Caco-2 (cell line): ENCODE measurements at regions not wholly inside any gene's neighbourhood (a gene's known extent, or its start where the extent isn't known, plus 50 kb on each side); places are given as distances from the start of the nearest gene placed in this dataset.
A peak's percentile ranks its signal among the peaks of the same experiment; 100 is the strongest.

Source experiments
- BruUV-seq: library from RNA; stranded (reverse); fragments of 400-500 nt; replicated peaks from 2 replicates; lab custom pipeline; 2021; lab: Mats Ljungman, UMichigan
- CTCF ChIA-PET: fragments of 300-600 bp; sonication (Branson Sonifier 250); formaldehyde crosslinking; loops from one replicate; lab custom pipeline; 2022; ENCODE audit warnings: antibody characterized with exemption; lab: Charles Lee
- POLR2A ChIA-PET: fragments of 300-600 bp; sonication (Branson Sonifier 250); formaldehyde crosslinking; loops from one replicate; lab custom pipeline; 2022; ENCODE audit warnings: antibody characterized with exemption; lab: Charles Lee
- DNase-seq, 2 experiments: peaks; one replicate each; pipeline versions ENCODE4 v3.0.0 to v3.0.0-alpha.2; 2020 to 2022
- H3K27me3 ChIP-seq: replicated peaks from 2 replicates; pipeline ENCODE4 v1.6.0; 2011; ENCODE audit warnings: low read length; ENCODE audit not compliant: control insufficient read depth, insufficient read depth
- H3K36me3 ChIP-seq: 2 replicates; pipeline ENCODE4 v1.5.1; 2011; ENCODE audit warnings: low read length; ENCODE audit not compliant: control insufficient read depth, insufficient read depth
- H3K4me1 ChIP-seq: fragments of 250-450 bp; sonication (Bioruptor Pico); 2 replicates; pipeline ENCODE4 v1.5.1; 2020; ENCODE audit warnings: mild to moderate bottlenecking
- H3K4me3 ChIP-seq: 2 replicates; pipeline ENCODE4 v1.5.1; 2011; ENCODE audit warnings: low read depth, mild to moderate bottlenecking, control low read depth, low read length
- H3K9me3 ChIP-seq: fragments of 250-450 bp; sonication (Bioruptor Pico); 2 replicates; pipeline ENCODE4 v1.5.1; 2020; ENCODE audit warnings: mild to moderate bottlenecking, moderate library complexity
- H3K27ac Mint-ChIP-seq: one replicate; pipeline ENCODE4 v1.8.0; 2022; ENCODE audit warnings: mixed read lengths; ENCODE audit not compliant: unreplicated experiment
- H3K27me3 Mint-ChIP-seq: one replicate; pipeline ENCODE4 v1.8.0; 2022; ENCODE audit warnings: mixed read lengths; ENCODE audit not compliant: insufficient read depth, unreplicated experiment
- H3K36me3 Mint-ChIP-seq: one replicate; pipeline ENCODE4 v1.8.0; 2022; ENCODE audit warnings: mild to moderate bottlenecking, mixed read lengths; ENCODE audit not compliant: insufficient read depth, unreplicated experiment
- H3K4me1 Mint-ChIP-seq: one replicate; pipeline ENCODE4 v1.8.0; 2022; ENCODE audit warnings: low read depth, mixed read lengths; ENCODE audit not compliant: unreplicated experiment
- H3K4me3 Mint-ChIP-seq: one replicate; pipeline ENCODE4 v1.8.0; 2022; ENCODE audit warnings: mild to moderate bottlenecking, moderate library complexity, mixed read lengths; ENCODE audit not compliant: unreplicated experiment
- H3K9me3 Mint-ChIP-seq: one replicate; pipeline ENCODE4 v1.8.0; 2022; ENCODE audit warnings: mixed read lengths; ENCODE audit not compliant: unreplicated experiment
- intact Hi-C: fragments of 100-400 bp; cut with micrococcal nuclease; formaldehyde crosslinking; loops from one replicate; pipeline ENCODE4 v1.10.0; 2022; ENCODE audit not compliant: unreplicated experiment
- TF ChIP-seq, protein P1 (sequence below), 2 experiments: fragments of 200-600 bp in 1 of 2; IDR thresholded peaks; 1 replicate in 1 of 2; 2 replicates in 1 of 2; pipeline versions ENCODE4 v1.5.1 to v1.8.0; 2011 to 2022; ENCODE audit warnings: antibody characterized with exemption in 1 of 2, control low read depth in 1 of 2, inconsistent platforms in 1 of 2, low read depth in 1 of 2, low read length in 1 of 2, mild to moderate bottlenecking in 1 of 2, moderate library complexity in 1 of 2; ENCODE audit not compliant: insufficient read depth in 1 of 2, severe bottlenecking in 1 of 2, unreplicated experiment in 1 of 2

DNA sequence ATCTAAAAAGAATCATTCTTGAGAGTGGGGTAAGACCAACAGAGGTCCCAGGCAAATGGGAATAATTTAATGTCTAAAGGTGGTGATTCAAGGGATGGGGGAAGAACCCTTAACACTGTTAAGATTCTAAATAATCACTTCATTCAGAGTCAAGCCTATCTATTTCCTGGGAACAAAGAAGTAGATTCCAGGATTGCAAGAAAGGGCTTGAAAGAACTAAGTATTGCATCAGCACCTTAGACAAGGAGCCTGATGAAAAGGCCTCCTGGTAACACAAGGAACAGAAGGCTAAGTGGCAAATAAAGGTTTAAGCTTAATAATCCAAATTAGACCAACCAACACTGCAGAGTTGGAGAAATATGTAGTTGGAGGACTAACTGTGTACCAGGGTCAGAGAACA is 620.7 kb upstream of the BTBD3 start:
- H3K9me3 ChIP-seq = no peaks in the 10 kb centered on the region
- H3K36me3 ChIP-seq = no peaks in the 10 kb centered on the region
- Mint-ChIP-seq H3K4me3 (no peak overlapping the region), H3K4me1 (no peaks in the 10 kb centered on the region), H3K36me3 (no peaks in the 10 kb centered on the region), H3K27ac (no peak overlapping the region), H3K9me3 (peaks cover 9% of the 10 kb centered on the region), H3K27me3 (no peaks in the 10 kb centered on the region)
- H3K4me1 ChIP-seq = no peaks in the 10 kb centered on the region
- H3K4me3 ChIP-seq = no peak overlapping the region
- TF ChIP-seq, protein P1, sequence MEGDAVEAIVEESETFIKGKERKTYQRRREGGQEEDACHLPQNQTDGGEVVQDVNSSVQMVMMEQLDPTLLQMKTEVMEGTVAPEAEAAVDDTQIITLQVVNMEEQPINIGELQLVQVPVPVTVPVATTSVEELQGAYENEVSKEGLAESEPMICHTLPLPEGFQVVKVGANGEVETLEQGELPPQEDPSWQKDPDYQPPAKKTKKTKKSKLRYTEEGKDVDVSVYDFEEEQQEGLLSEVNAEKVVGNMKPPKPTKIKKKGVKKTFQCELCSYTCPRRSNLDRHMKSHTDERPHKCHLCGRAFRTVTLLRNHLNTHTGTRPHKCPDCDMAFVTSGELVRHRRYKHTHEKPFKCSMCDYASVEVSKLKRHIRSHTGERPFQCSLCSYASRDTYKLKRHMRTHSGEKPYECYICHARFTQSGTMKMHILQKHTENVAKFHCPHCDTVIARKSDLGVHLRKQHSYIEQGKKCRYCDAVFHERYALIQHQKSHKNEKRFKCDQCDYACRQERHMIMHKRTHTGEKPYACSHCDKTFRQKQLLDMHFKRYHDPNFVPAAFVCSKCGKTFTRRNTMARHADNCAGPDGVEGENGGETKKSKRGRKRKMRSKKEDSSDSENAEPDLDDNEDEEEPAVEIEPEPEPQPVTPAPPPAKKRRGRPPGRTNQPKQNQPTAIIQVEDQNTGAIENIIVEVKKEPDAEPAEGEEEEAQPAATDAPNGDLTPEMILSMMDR (IDR thresholded peaks at IDR 0.05; ENCODE audit: insufficient read depth in 1 of 2, low read depth in 1 of 2, low read length in 1 of 2, severe bottlenecking in 1 of 2, unreplicated experiment in 1 of 2) = no peak
- DNase-seq = no peak
- CTCF ChIA-PET = no interaction called here
- no TSS peak for BruUV-seq
- intact Hi-C loops = no loop called here
- H3K27me3 ChIP-seq = no peaks in the 10 kb centered on the region
- POLR2A ChIA-PET = no interaction called here

DNA sequence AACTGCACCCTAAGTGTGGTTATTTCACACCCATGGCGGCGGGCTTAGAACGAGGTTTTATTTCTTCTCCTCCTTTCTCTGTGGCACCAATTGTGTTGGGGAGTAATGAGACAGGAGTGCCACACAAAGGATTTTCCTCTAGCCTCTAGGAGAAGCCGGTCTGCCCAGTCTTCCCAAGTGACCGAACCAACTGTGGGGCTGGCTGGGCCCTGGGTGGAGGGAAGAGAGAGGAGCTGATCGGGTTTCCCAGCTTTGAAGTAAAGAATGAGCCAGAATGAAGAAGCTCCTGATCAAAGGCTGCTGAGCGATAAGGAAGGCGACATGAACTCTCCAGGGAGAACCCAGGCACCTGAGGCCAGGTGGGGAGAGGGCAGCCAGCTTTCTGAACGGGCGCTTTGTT is 616.0 kb upstream of the BTBD3 start:
- Histone ChIP-seq H3K9me3 (no peaks in the 10 kb centered on the region), H3K4me3 (no peak overlapping the region), H3K27me3 (no peaks in the 10 kb centered on the region), H3K36me3 (no peaks in the 10 kb centered on the region), H3K4me1 (no peaks in the 10 kb centered on the region)
- BruUV-seq = no TSS peak
- DNase-seq = peak in 1 of 2 experiments; percentile 44
- no peaks in the 10 kb centered on the region for H3K4me1 Mint-ChIP-seq
- TF ChIP-seq, protein P1 (IDR thresholded peaks at IDR 0.05; ENCODE audit: insufficient read depth in 1 of 2, low read depth in 1 of 2, low read length in 1 of 2, severe bottlenecking in 1 of 2, unreplicated experiment in 1 of 2) = no peak
- H3K36me3 Mint-ChIP-seq = no peaks in the 10 kb centered on the region
- POLR2A ChIA-PET = no interaction called here
- CTCF ChIA-PET = no interaction called here
- no peaks in the 10 kb centered on the region for H3K27me3 Mint-ChIP-seq
- intact Hi-C loops = no loop called here
- H3K27ac Mint-ChIP-seq = no peak overlapping the region
- no peak overlapping the region for H3K4me3 Mint-ChIP-seq
- H3K9me3 Mint-ChIP-seq = no peaks in the 10 kb centered on the region

DNA sequence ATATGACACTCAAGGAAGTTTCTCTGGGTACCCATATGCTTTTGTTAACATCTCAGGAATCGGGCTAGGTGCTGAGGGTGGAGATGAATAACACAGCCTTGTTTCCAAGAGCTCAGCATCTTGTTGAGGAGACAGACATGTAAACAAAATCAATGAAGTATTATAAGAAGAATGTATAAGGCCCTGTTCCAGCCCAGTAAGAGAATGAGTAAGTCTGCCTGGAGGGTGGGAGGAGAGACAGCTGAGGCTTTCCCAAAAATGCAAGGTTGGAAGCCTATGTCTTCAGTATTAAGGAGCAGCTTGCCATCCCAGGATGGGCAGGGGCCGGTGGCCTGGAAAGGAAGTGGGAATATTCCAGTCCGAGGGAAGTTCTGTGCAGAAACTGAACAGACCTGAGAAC is 615.3 kb upstream of the BTBD3 start:
- TF ChIP-seq, protein P1 (IDR thresholded peaks at IDR 0.05; ENCODE audit: insufficient read depth in 1 of 2, low read depth in 1 of 2, low read length in 1 of 2, severe bottlenecking in 1 of 2, unreplicated experiment in 1 of 2) = no peak
- H3K36me3 ChIP-seq = no peaks in the 10 kb centered on the region
- Mint-ChIP-seq H3K27me3 (no peaks in the 10 kb centered on the region), H3K36me3 (no peaks in the 10 kb centered on the region), H3K4me1 (no peaks in the 10 kb centered on the region), H3K9me3 (no peaks in the 10 kb centered on the region), H3K4me3 (no peak overlapping the region), H3K27ac (no peak overlapping the region)
- ChIA-PET POLR2A (no interaction called here), CTCF (no interaction called here)
- no peaks in the 10 kb centered on the region for H3K4me1 ChIP-seq
- no peak overlapping the region for H3K4me3 ChIP-seq
- DNase-seq = no peak
- H3K9me3 ChIP-seq = no peaks in the 10 kb centered on the region
- intact Hi-C loops = no loop called here
- BruUV-seq = no TSS peak
- H3K27me3 ChIP-seq = no peaks in the 10 kb centered on the region
